BLaER1 treated with 17β-estradiol and CSF1 and Interleukin-3, amounts not matched to agents 10 nM and 100 nM (cell line): ENCODE measurements at regions not wholly inside any gene's neighbourhood (a gene's known extent, or its start where the extent isn't known, plus 50 kb on each side); places are given as distances from the start of the nearest gene placed in this dataset.

Source experiments
- H3K27ac ChIP-seq, 11 experiments: shearing (Covaris generic); formaldehyde crosslinking; 2 replicates each; pipeline ENCODE4 v1.8.1; 2022
- H3K27me3 ChIP-seq, 11 experiments: shearing (Covaris generic); formaldehyde crosslinking; 2 replicates each; pipeline ENCODE4 v1.8.1; 2022
- H3K36me3 ChIP-seq, 11 experiments: shearing (Covaris generic); formaldehyde crosslinking; 2 replicates each; pipeline ENCODE4 v1.8.1; 2022
- H3K4me1 ChIP-seq, 10 experiments: shearing (Covaris generic); formaldehyde crosslinking; 2 replicates each; pipeline ENCODE4 v1.8.1; 2022
- H3K4me2 ChIP-seq, 11 experiments: shearing (Covaris generic); formaldehyde crosslinking; 2 replicates each; pipeline ENCODE4 v1.8.1; 2022
- H3K4me3 ChIP-seq, 10 experiments: shearing (Covaris generic); formaldehyde crosslinking; 2 replicates each; pipeline ENCODE4 v1.8.1; 2022
- H3K9ac ChIP-seq, 11 experiments: shearing (Covaris generic); formaldehyde crosslinking; 2 replicates each; pipeline ENCODE4 v1.8.1; 2022
- H3K9me3 ChIP-seq, 11 experiments: shearing (Covaris generic); formaldehyde crosslinking; replicated peaks in 1 of 11; 2 replicates each; pipeline ENCODE4 v1.8.1; 2022
- H4K20me1 ChIP-seq, 11 experiments: shearing (Covaris generic); formaldehyde crosslinking; 2 replicates each; pipeline ENCODE4 v1.8.1; 2022
- Cebpa-rat ChIP-seq, 11 experiments: shearing (Covaris generic); IDR thresholded peaks; 2 replicates each; pipeline ENCODE4 v1.8.1; 2022

DNA sequence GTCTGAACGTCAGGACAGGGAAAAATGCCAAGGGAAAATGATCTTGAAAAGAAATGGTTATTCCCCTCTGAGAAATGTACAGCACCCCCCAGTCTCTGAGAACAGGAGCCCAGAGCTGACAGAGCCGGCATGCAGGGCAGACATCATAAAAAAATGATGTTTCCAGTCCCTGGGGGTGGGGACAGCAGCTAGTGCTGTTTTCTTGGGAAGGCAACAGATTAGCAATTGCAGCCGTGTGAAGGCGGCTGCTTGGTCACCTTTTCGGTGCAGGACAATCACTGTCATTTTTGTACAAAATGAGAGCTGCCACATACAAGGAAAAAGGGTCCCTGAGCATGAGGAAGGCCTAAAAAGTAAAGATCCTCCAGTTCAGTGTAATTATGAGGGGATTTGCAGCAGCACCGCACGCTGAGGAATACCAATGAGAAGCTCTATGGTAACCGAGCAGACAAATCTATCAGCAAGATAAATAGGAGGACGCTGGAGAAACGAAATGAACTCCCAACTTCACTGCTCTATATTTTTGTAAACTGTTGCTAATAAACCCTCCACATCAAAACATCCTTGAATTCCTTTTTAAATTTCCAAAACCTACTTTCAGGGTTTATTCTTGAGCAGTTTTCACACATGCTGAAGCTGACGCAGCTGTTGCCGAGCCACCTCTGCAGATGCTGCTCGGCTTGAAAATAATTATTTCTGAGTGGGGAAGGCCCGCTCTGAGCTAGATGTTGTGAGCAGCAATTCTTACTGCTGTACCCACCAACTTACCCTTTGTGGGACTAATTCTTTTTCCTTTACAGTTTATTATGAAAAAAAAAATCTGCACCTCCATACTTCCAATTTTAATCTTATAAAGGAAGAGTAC is 98.2 kb upstream of the NEBL start:
- H4K20me1 ChIP-seq = no peaks in the 10 kb centered on the region
- H3K4me3 ChIP-seq = no peak overlapping the region
- no peak overlapping the region for H3K9ac ChIP-seq
- no peaks in the 10 kb centered on the region for H3K27me3 ChIP-seq
- no peaks in the 10 kb centered on the region for H3K4me1 ChIP-seq
- no peaks in the 10 kb centered on the region; a peak in 1 of 22 replicates for H3K9me3 ChIP-seq
- TF ChIP-seq Cebpa-rat (IDR thresholded peaks at IDR 0.05) = no peak
- no peaks in the 10 kb centered on the region for H3K36me3 ChIP-seq
- H3K27ac ChIP-seq = no peak overlapping the region
- no peak overlapping the region for H3K4me2 ChIP-seq

DNA sequence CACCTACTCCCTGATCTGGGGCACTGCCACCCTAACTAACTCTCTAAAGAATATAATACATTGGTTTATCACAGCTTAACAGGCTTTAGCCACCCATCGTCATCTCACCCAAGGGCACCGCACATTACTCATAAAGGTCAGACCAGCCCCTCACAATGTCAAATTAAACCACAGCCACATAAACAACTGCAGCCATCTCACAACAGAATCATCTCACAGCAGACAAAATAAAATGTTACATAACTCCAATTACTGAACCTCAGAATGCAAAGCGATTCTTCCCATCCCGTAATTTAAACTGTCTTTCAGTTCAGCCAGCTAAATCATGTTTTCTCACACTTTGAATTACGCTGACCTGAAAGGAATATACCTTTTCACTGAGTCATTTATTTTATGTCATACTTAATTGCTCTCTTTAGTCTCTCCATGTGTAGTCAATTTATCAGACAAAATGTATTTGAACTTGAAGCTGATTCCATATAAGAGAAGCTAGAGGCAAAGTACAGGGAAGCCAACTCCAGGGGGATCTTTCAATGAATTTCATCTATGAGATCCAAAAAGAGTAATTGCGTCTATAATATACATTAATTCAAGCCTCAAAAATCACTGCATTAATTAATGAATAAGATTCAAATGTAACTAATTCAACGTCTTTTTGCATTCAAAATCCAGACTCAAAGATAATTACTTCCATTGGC is 96.9 kb upstream of the NEBL start:
- Histone ChIP-seq H3K27ac (no peak overlapping the region), H3K4me3 (no peak overlapping the region), H3K4me1 (no peaks in the 10 kb centered on the region), H4K20me1 (no peaks in the 10 kb centered on the region), H3K36me3 (no peaks in the 10 kb centered on the region), H3K9me3 (no peaks in the 10 kb centered on the region; a peak in 1 of 22 replicates), H3K9ac (no peak overlapping the region), H3K4me2 (no peak overlapping the region), H3K27me3 (no peaks in the 10 kb centered on the region)
- TF ChIP-seq Cebpa-rat (IDR thresholded peaks at IDR 0.05) = no peak

DNA sequence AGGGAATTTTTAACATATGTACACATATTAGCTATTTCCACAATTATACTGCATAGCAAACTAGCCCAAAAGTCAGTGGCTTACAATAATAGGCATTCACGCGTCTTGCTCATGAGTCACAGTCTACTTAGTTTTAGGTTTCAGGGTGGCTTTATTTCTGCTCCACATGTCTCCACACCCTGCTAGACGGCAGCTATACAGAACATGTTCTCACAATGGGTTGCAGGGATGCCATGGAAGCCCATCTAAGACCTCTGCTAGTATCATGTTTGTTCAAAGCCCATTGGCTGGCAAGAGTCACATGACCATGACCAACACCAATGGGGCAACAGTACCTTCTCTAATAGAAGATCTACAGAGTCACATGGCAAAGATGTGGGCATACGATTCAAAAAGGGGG is 96.3 kb upstream of the NEBL start:
- Histone ChIP-seq H3K27ac (no peak overlapping the region), H3K4me1 (no peaks in the 10 kb centered on the region), H3K27me3 (no peaks in the 10 kb centered on the region), H3K9ac (no peak overlapping the region), H4K20me1 (no peaks in the 10 kb centered on the region), H3K4me3 (no peak overlapping the region), H3K36me3 (no peaks in the 10 kb centered on the region), H3K9me3 (no peaks in the 10 kb centered on the region; a peak in 1 of 22 replicates), H3K4me2 (no peak overlapping the region)
- no peak for TF ChIP-seq Cebpa-rat (IDR thresholded peaks at IDR 0.05)

DNA sequence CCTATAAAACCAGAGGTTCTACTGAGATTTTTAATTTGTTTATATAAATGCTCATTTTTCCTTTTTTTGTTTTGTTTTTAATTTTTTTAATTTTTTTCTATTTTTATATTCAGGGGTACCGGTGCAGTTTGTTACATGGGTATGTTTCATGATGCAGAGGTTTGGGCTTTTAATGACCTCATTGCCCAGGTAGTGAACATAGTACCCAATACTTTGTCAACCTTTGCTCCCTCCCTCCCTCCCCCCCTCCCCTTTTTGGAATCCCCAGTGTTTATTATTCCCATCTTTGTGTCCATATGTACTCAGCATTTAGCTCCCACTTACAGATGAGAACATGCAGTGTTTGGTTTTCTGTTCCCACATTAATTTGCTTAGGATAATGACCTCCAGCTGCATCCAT is 94.4 kb upstream of the NEBL start:
- no peak overlapping the region for H3K4me3 ChIP-seq
- no peak for TF ChIP-seq Cebpa-rat (IDR thresholded peaks at IDR 0.05)
- H3K27ac ChIP-seq = no peak overlapping the region
- no peak overlapping the region for H3K9ac ChIP-seq
- no peak overlapping the region for H3K4me2 ChIP-seq
- H3K4me1 ChIP-seq = no peaks in the 10 kb centered on the region
- no peaks in the 10 kb centered on the region for H4K20me1 ChIP-seq
- H3K36me3 ChIP-seq = no peaks in the 10 kb centered on the region
- H3K27me3 ChIP-seq = no peaks in the 10 kb centered on the region
- H3K9me3 ChIP-seq = no peaks in the 10 kb centered on the region; a peak in 1 of 22 replicates

DNA sequence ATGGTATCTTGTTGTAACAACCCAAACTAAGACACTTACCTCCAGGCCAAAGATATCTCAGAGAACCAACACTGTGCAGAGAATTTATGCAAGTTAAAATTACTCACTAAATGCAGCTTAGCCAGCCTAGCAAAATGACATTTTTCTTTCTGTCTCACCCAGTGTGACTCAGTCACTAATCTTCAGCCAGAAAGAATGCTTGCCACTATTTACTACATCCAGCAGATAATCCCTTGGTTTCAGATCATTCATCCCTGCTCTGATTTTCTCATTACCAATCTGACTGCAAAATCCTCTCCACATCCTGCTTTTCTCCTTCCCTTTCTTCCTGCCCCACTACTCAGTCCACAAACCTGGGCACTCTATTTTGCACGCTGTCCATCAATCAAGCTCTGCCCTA is 93.5 kb upstream of the NEBL start:
- Histone ChIP-seq H4K20me1 (no peaks in the 10 kb centered on the region), H3K27ac (no peak overlapping the region), H3K4me3 (no peak overlapping the region), H3K9me3 (no peaks in the 10 kb centered on the region; a peak in 1 of 22 replicates), H3K36me3 (no peaks in the 10 kb centered on the region), H3K9ac (no peak overlapping the region), H3K27me3 (no peaks in the 10 kb centered on the region), H3K4me2 (no peak overlapping the region), H3K4me1 (no peaks in the 10 kb centered on the region)
- TF ChIP-seq Cebpa-rat (IDR thresholded peaks at IDR 0.05) = no peak

DNA sequence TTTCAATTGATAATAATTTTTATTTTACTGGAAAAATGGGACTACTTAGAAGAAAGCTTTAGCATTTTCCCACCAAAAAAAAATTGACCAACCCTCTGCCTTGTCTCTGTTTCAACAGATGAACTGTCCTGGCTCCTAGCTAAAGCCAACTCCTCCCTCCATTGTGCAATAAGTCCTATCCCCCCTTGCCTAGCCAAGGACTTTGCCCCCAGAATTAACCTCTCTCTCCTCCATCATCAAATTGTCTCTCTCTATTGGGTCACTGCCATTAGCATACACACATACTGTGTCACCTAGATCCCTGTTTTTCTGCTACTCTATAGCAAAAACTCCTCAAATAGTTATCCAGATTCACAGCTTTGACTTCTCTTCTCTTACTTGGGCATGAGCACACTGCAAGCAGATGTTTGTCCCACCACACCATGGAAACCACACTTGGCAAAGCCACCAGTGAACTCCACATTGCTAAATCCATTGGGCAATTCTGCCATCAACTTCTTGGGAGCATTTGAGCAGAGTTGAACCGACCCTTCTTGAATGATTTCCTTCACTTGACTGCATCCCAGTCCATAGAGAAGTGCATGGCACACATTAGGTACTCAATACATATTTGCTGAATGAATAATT is 91.4 kb upstream of the NEBL start:
- Histone ChIP-seq H3K9ac (no peak overlapping the region), H3K4me1 (no peaks in the 10 kb centered on the region), H3K27me3 (no peaks in the 10 kb centered on the region), H3K36me3 (no peaks in the 10 kb centered on the region), H3K27ac (no peak overlapping the region), H3K4me3 (no peak overlapping the region), H4K20me1 (no peaks in the 10 kb centered on the region), H3K9me3 (no peaks in the 10 kb centered on the region; a peak in 1 of 22 replicates), H3K4me2 (no peak overlapping the region)
- no peak for TF ChIP-seq Cebpa-rat (IDR thresholded peaks at IDR 0.05)

DNA sequence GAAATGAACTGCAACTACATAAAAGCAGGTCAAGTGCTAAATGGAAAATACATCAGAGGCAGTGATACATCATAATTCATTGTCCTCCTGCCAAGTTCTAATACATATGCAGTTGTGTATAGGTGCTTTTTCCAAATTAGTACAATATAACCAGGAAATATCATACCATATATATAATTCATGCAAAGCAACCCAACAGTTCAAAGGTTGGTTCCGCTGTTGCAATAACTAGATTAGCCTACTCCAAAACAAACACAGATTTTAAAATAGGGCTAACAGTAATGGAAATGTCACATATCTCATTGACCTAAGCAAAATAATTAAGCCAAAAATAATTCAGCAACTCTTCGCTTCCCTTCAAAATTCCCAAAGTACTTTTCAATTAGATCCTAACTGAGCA is 88.9 kb upstream of the NEBL start:
- H3K4me2 ChIP-seq = no peak overlapping the region
- H3K27me3 ChIP-seq = no peaks in the 10 kb centered on the region
- no peak overlapping the region for H3K27ac ChIP-seq
- no peak overlapping the region for H3K9ac ChIP-seq
- no peak for TF ChIP-seq Cebpa-rat (IDR thresholded peaks at IDR 0.05)
- H4K20me1 ChIP-seq = no peaks in the 10 kb centered on the region
- H3K4me3 ChIP-seq = no peak overlapping the region
- H3K4me1 ChIP-seq = no peaks in the 10 kb centered on the region
- no peaks in the 10 kb centered on the region for H3K36me3 ChIP-seq
- no peaks in the 10 kb centered on the region for H3K9me3 ChIP-seq

DNA sequence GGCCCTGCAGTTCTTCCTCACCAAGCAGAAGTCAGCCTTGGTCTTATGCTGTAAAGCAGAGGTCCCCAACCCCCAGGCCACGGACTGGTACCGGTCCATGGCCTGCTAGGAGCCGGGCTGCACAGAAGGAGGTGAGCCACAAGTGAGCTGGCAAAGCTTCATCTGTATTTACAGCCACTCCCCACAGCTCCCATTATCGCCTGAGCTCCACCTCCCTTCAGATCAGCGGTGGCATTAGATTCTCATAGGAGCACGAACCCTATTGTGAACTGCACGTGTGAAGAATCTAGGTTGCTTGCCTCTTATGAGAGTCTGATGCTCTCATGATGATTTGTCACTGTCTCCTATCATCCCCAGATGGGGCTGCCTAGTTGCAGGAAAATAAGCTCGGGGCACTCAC is 87.6 kb upstream of the NEBL start:
- Histone ChIP-seq H3K27me3 (no peaks in the 10 kb centered on the region), H3K9me3 (no peaks in the 10 kb centered on the region), H4K20me1 (no peaks in the 10 kb centered on the region), H3K36me3 (no peaks in the 10 kb centered on the region), H3K4me3 (no peak overlapping the region), H3K4me2 (no peak overlapping the region), H3K4me1 (no peaks in the 10 kb centered on the region), H3K27ac (no peak overlapping the region), H3K9ac (no peak overlapping the region)
- TF ChIP-seq Cebpa-rat (IDR thresholded peaks at IDR 0.05) = no peak

DNA sequence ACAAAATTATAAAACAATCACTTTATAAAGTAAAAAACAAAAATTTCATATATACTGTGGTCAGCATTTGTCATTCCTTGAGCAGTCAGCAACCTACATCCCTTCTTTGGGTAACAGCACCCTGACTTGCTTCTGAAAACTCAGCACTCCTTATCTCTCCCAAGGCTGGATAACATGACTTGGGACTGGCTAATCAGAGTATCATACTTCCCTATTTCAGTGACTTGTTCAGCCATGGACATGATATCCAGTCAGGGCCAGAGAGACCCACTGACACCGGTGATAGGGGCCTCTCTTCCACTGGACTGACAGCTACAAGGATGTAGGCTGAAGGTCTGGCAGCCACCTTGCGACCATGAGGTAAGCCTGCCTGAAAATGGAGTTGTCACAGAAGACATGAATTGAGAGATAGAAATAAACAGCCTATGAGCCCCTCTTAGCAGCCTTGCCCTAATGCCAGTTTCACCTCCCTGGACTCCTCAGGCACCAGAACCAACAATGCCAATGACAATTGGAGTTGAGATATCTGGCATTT is 84.4 kb upstream of the NEBL start:
- H3K9me3 ChIP-seq = no peaks in the 10 kb centered on the region
- H3K4me1 ChIP-seq = no peaks in the 10 kb centered on the region
- H3K9ac ChIP-seq = no peak overlapping the region
- no peak for TF ChIP-seq Cebpa-rat (IDR thresholded peaks at IDR 0.05)
- no peaks in the 10 kb centered on the region for H3K27me3 ChIP-seq
- H4K20me1 ChIP-seq = no peaks in the 10 kb centered on the region
- H3K27ac ChIP-seq = no peak overlapping the region
- no peak overlapping the region for H3K4me3 ChIP-seq
- no peaks in the 10 kb centered on the region for H3K36me3 ChIP-seq
- no peak overlapping the region for H3K4me2 ChIP-seq
